Embryonic facial prominence (tissue), 1 donor: ENCODE measurements at regions not wholly inside any gene's neighbourhood (a gene's known extent, or its start where the extent isn't known, plus 50 kb on each side); places are given as distances from the start of the nearest gene placed in this dataset.
"Not testable (repeated sequence)": the region's sequence is repeated elsewhere in the genome, so short reads cannot be mapped to it uniquely, and the experiment has no call there.

ENCODE experiments used
- DNase-seq: peaks from one replicate; pipeline ENCODE4 v3.0.0-alpha.2; 2016; ENCODE audit errors: extremely low spot score

GRCh38 chr2:47728551-47728950 lies 54.4 kb upstream of the MSH6 start:
- no peak for DNase-seq

DNA sequence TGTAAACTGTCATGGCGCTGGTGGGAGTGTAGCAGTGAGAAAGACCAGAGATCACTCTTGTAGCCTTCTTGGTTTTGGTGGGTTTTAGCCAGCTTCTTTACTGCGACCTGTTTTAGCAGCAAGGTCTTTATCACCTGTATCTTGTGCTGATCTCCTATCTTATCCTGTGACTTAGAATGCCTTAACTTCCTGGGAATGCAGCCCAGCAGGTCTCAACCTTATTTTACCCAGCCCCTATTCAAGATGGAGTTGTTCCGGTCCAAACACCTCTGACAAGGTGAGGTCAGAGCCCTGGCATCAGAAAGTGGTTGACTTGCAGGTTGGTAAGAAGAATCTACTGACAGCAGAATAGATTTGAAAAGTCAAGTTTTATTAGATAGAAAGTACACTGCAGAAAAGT lies 55.0 kb upstream of the MSH6 start:
- DNase-seq: no peak

GRCh38 chr2:47726978-47727377 lies 56.0 kb upstream of the MSH6 start:
- DNase-seq: not testable (repeated sequence)

GRCh38 chr2:47725808-47726207 lies 57.1 kb upstream of the MSH6 start:
- no peak for DNase-seq

GRCh38 chr2:47724221-47724981 lies 58.5 kb upstream of the MSH6 start:
- DNase-seq: no peak

DNA sequence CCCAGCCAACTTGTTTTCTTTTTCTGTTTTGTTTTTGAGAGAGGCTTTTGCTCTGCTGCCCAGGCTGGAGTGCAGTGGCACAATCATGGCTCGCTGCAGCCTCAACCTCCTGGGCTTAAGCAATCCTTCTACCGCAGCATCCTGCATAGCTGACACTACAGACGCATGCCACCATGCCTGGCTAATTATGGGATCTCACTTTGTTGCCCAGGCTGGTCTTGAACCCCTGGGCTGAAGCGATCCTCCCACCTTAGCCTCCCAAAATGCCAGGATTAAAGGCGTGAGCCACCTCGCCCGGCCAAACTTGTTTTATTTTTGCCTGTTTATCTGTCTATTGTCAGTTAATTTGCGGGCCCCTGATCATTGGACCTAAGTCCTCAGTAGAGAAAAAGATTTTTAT lies 61.6 kb upstream of the MSH6 start:
- DNase-seq: no peak

DNA sequence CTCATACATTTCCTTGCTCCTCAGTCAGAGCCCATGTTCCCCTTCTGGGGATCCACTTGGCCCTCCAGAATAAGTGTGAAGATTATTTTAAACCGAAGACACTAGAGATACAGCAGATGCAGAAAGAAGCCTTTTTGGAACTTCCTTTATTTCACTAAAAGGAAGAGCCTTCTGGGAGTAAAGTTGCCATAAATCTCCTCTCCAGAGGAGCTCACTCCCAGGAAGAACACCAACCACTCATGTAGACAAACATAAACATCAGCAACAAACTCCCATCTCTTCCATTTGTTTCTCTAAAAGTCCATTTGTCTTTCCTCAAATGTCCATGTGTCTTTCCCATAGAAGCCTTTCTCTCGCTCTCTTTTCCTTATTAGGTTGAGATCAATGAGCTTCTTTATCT lies 62.4 kb upstream of the MSH6 start:
- no peak for DNase-seq

- no peak for DNase-seq
Measured at GRCh38 chr2:47720036-47720435, 62.9 kb upstream of the MSH6 start.

DNA sequence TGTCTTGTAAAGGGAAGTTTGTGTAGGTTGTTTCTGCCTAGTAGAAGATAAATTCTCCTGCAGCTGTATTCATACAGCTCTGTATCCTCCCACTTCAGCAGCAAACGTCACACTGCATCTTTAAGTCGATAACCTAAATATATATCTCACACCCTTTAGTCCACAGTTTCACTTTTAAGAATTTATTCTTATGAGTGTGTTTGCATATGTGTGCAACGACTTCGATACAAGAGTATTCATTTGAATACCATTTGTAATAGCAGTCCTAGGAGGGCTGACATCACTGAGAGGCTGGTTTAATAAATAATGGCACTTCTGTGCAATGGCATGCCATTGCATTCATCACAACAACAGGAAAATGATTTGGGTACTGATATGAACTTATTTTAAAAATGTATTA lies 63.8 kb upstream of the MSH6 start:
- DNase-seq: no peak

DNA sequence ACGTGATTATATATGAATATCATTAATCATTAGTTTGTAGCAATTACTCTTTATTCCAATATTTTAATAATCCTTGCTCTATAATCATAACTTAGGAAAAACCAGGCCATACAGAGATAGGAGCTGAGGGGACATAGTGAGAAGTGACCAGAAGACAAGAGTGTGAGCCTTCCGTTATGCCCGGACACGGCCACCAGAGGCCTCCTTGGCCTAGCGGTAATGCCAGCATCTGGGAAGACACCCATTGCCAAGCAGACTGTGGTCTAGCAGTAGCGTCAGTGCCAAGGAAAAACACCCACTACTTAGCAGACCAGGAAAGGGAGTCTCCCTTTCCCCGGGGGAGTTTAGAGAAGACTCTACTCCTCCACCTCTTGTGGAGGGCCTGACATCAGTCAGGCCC lies 66.6 kb upstream of the MSH6 start:
- DNase-seq: not testable (repeated sequence)

- DNase-seq: no peak
Measured at GRCh38 chr2:47715552-47715951, 67.4 kb upstream of the MSH6 start.

GRCh38 chr2:47708801-47709499 lies 74.0 kb upstream of the MSH6 start:
- no peak for DNase-seq

DNA sequence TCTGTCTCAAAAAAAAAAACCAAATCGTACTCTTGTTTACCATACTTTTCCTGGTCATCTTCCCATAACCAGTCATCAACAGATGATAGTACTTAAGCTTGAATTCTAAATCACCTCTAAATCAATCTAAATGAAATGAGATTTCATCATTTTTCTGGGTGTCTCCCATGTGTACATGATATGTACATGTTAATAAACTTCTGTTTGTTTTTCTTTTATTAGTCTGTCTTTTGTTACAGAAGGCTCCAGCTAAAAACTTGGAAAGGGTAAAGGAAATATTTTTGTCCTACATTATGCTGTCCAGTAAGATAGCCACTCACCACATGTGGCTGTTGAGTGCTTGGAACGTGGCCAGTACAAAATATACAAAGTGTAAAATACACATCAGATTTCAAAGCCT lies 78.7 kb upstream of the MSH6 start:
- DNase-seq: no peak

- DNase-seq: no peak
Measured at GRCh38 chr2:47699533-47700215, 83.3 kb upstream of the MSH6 start.

DNA sequence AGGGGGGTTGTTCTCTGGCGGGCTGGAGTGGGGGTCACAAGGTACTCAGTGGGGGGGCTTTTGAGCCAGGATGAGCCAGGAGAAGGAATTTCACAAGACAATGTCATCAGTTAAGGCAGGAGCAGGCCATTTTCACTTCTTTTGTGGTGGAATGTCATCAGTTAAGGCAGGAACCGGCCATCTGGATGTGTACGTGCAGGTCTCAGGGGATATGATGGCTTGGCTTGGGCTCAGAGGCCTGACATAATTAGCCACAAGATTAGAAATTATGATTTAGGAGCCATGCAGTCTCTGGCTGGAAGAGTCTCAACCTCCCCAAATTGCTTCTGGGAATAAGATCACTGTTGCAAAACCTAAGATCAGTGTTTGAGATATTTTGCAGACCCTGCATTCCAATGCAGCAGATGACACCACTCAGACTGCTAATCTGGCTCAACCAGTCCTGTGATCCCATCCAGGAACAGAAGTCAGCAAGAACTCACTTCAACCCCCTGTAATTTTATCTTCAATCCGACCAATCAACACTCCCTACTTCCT lies 84.4 kb upstream of the MSH6 start:
- DNase-seq: not testable (repeated sequence)

DNA sequence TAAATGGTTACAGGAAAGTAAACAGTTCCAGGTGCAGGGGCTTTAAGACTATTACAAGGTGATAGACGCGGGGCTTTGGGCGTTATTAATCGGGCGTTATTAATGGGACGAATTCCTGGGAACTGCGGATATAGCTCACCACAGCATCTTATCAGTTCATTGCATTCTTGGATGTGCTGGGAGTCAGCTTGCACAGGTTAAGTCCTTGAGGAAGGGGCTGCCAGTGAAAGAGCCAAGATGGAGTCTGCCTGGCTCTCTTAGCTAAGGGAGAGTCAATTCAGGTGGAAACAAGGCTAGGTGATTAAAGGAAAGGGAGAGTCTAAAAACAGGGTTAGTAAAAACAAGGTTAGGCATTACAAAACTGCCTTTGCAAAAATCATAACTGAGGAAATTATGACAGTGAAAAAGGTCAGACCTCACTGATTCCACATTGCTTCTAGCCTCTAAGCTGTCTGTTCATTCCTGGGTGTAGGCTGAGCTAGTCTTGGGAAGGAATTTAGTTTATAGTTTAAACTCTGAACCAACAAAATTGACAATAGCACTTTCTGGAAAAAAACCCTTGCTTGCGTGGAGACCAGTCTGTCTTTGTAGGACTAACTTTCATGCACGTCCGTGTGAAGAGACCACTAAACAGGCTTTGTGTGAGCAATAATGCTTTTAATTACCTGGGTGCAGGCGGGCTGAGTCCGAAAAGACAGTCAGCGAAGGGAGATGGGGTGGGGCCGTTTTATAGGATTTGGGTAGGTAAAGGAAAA lies 85.1 kb upstream of the MSH6 start:
- not testable (repeated sequence) for DNase-seq

GRCh38 chr2:47697000-47697601 lies 85.8 kb upstream of the MSH6 start:
- DNase-seq: no peak

DNA sequence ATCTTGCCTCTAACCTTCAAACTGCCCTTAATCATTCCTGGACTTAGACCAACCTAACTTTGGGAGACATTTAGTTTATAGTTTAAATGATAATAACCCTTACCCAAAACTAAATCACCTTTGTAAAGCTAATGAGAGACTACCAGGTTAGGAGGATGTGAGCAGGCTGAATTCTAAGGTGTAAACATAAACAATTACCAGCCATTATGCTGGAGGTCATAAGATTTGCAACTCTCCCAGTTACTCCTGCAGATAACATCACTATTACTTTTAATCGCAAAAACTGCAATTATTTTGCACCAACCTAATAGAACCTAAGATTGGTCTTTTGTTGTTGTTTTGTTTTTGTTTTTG lies 86.5 kb upstream of the MSH6 start:
- no peak for DNase-seq

- DNase-seq: no peak
Measured at GRCh38 chr2:47695800-47696477, 87.0 kb upstream of the MSH6 start.

- DNase-seq: not testable (repeated sequence)
Measured at GRCh38 chr2:47694451-47694850, 88.5 kb upstream of the MSH6 start.
